GM15510 (cell line): ENCODE measurements at regions not wholly inside any gene's neighbourhood (a gene's known extent, or its start where the extent isn't known, plus 50 kb on each side); places are given as distances from the start of the nearest gene placed in this dataset.
A peak's percentile ranks its signal among the peaks of the same experiment; 100 is the strongest.

Source experiments
- POLR2A ChIP-seq: IDR thresholded peaks from 3 replicates; pipeline ENCODE4 v1.6.1; 2011; ENCODE audit warnings: borderline replicate concordance; ENCODE audit not compliant: insufficient read length; ENCODE audit errors: extremely low read depth

DNA sequence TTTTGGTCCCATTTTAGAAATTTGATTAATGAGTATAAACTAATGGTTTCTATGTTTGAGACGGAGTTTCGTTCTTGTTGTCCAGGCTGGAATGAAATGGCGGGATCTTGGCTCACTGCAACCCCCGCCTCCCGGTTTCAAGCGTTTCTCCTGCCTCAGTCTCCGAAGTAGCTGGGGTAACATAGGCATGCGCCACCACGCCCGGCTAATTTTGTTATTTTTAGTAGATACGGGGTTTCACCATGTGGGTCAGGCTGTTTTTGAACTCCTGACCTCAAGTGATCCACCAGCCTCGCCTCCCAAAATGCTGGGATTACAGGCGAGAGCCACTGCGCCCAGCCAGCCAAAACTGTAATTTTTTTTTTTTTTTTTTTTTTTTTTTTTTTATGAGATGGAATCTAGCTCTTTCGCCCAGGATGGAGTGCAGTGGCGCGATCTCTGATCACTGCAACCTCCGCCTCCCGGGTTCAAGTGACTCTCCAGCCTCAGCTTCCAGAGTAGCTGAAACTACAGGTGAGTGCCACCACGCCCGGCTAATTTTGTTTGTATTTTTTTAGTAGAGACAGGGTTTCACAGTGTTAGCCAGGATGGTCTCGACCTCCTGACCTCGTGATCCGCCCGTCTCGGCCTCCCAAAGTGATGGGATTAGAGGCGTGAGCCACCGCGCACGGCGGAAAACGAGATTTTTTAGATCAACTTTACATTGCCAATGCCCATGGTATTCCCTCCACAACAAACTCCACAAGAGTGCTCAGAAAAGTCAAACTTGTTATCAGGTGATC is 127.8 kb downstream of the HFE start:
- no peak for TF ChIP-seq POLR2A

DNA sequence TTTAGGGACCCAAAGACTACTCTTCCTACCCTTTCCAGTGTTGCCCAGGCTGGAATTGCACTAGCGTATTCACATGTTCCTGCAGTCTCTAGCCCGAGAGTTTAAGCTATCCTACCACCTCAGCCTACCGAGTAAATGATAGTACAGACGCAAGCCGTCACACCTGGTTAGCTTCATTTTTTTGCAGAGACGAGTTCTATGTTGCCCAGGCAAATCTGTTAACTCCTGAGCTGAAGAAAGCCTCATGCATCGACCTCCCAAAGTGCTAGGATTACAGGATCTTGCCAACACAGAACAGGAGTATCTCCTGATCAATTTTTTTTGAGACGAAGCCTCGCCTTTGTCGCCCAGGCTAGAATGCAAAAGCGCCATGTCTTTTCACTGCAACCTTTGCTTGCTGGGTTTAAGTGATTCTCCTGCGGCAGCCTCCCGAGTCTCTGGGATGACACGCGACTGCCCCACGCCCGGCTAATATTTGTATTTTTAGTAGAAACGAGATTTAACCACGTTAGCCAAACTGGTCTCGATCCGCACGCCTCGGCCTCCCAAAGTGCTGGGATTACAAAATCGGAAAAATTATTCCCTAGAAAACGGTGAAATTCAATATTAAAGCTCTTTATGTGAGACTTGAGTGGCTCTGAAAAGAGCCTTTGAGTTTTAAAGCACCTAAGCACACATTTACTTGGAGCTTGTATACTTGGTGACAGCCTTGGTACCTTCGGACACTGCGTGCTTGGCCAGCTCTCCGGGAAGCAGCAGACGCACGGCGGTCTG is 128.5 kb downstream of the HFE start:
- TF ChIP-seq POLR2A: peak; percentile 4

DNA sequence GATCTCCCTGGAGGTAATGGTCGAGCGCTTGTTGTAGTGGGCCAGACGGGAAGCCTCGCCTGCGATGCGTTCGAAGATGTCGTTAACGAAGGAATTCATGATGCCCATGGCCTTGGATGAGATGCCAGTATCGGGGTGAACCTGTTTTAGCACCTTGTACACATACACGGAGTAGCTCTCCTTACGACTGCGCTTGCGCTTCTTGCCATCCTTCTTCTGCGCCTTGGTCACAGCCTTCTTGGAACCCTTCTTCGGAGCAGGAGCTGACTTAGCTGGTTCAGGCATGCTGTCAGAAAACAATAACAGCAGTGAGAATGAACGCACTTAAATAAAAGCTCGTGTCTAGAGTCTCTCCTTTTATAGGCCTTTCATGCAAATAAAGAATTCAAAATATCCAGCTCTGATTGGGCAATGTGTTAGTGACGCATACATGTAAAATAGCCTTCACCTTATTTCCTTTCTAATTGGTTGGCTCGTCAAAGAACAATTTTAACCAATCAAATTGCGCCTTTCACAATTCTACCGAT is 129.2 kb downstream of the HFE start:
- TF ChIP-seq POLR2A: peak; percentile 95

DNA sequence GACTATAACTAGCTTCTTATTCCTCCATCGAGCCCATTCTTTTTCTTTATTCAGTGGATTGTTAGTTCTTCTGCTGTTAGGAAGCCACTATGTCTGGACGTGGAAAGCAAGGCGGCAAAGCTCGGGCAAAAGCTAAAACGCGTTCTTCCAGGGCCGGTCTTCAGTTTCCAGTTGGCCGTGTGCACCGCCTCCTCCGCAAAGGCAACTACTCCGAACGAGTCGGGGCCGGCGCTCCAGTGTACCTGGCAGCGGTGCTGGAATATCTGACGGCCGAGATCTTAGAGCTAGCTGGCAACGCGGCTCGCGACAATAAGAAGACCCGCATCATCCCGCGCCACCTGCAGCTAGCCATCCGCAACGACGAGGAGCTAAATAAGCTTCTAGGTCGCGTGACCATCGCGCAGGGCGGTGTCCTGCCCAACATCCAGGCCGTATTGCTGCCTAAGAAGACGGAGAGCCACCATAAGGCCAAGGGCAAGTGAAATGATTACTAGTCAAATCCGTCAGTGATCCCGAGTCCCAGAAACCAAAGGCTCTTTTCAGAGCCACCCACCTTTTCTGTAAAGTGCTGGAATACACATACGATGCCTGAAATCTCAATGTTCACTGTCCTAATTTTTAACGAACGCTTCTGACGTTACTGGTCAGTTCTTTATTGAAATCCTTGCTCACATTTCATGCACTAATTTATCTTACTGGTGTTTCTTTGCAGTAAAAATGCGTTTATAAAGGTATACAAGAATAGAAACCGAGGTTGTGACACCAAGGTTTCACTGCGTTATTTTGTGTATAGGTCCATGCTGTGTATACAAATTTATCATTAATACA is 129.9 kb downstream of the HFE start:
- peak; percentile 93 for TF ChIP-seq POLR2A

DNA sequence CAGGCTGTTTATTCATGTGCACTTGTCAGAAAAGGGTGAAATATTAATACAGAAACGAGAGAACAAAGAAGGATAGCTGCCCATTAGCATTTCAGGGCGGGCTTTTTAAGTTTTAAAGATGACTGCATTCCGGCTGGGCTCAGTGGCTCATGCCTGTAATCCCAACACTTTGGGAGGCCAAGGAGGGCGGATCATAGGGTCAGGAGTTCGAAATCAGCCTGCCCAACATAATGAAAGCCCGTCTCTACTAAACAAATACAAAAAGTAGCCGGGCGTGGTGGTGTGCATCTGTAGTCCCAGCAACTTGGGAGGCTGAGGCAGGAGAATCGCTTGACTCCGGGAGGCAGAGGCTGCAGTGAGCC is 130.5 kb downstream of the HFE start:
- TF ChIP-seq POLR2A: no peak

- TF ChIP-seq POLR2A: no peak
Observed at GRCh38 chr6:26218824-26219223, 131.6 kb downstream of the HFE start.

DNA sequence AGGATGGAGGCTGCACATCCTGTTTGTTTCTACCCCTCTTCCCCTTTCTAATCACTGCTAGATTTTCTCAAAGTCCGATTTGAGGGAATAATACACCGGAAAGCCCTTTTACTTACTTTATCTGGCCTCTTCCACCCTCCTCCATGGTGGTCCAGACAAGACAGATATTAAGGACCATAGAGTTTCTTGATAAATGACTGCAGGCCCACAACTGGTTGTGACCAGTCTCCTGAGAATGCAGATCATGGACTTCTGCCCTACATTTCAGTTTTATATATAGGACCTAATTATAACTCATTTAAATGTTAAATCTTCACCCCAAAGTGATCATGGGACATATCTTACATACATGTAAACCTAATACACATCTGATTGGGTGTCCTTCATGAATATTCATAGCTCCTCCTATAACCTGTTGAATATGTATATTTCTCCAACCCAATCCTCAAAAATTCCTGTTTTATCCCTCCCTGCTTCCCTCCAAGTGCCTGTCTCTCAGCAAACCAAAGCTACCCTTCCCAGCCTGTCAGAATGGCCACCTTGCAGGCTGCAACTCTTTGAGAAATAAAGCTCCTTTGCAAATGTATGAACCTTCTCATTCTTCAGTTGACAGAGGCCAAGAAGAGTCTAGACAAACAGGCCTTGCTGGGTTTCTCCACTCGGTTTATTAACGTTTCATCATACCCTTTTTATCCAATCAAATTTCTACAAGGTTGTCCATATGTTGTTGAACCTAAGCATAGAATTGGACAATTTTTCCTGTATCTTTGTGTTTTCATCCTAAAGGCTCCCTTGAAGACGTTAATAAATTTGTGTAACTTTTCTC is 133.1 kb downstream of the HFE start:
- no peak for TF ChIP-seq POLR2A

- no peak for TF ChIP-seq POLR2A
Observed at GRCh38 chr6:26221186-26221585, 134.0 kb downstream of the HFE start.

- no peak for TF ChIP-seq POLR2A
Observed at GRCh38 chr6:26222571-26222970, 135.3 kb downstream of the HFE start.

DNA sequence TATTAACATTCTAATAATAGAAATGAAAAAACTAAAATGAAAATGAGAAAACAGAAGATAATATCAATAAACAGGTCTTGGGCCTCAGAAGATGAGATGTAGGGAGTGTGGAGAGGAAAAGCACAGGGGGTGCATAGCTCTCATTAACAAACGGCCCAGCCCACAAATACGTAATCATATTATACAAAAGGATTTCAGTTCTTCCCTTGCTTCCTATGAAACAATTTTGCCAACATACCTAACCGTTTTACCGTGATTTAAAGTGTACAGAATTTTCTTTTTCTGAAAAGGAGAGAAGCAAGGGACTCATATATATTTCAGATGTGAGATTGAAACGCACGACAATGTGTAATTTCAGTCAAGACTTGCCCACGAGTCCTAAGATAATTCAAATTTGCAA is 136.0 kb downstream of the HFE start:
- TF ChIP-seq POLR2A: no peak

- TF ChIP-seq POLR2A: peak; percentile 21
Observed at GRCh38 chr6:26223650-26224546, 136.7 kb downstream of the HFE start.

GRCh38 chr6:26224547-26224912 is 137.3 kb downstream of the HFE start:
- no peak for TF ChIP-seq POLR2A
